Lung (tissue), 11 donors: ENCODE measurements at regions not wholly inside any gene's neighbourhood (a gene's known extent, or its start where the extent isn't known, plus 50 kb on each side); places are given as distances from the start of the nearest gene placed in this dataset.

ENCODE experiments used
- ATAC-seq: fragments of 200-7000 bp; cut with Tn5 transposase; one replicate; pipeline ENCODE4 v1.9.1; 2020; ENCODE audit warnings: moderate number of reproducible peaks; ENCODE audit not compliant: insufficient read depth, low FRiP score
- DNase-seq, 3 donors: peaks; one replicate each; pipeline ENCODE4 v3.0.0-alpha.2; 2013 to 2017
- H3K27ac ChIP-seq, 2 donors: one replicate each; pipeline ENCODE4 v1.5.1; 2013; ENCODE audit warnings: mild to moderate bottlenecking in 2 of 2, moderate library complexity in 2 of 2, control low read depth in 1 of 2, inconsistent platforms in 1 of 2, low read depth in 1 of 2, low read length in 1 of 2
- H3K27me3 ChIP-seq, 3 donors: one replicate each; pipeline ENCODE4 v1.5.1; 2013; ENCODE audit warnings: low read length in 2 of 3; ENCODE audit not compliant: control insufficient read depth in 3 of 3, insufficient read depth in 3 of 3
- H3K36me3 ChIP-seq, 4 donors: one replicate each; pipeline ENCODE4 v1.5.1; 2013; ENCODE audit warnings: low read length in 4 of 4, mild to moderate bottlenecking in 1 of 4, moderate library complexity in 1 of 4; ENCODE audit not compliant: control insufficient read depth in 4 of 4, insufficient read depth in 4 of 4
- H3K4me1 ChIP-seq, 5 donors: one replicate each; pipeline ENCODE4 v1.5.1; 2013; ENCODE audit warnings: low read length in 5 of 5, mild to moderate bottlenecking in 2 of 5, moderate library complexity in 1 of 5; ENCODE audit not compliant: control insufficient read depth in 5 of 5, insufficient read depth in 5 of 5
- H3K4me3 ChIP-seq: one replicate; pipeline ENCODE4 v1.5.1; 2013; ENCODE audit warnings: mild to moderate bottlenecking, control low read depth, moderate library complexity
- H3K9ac ChIP-seq, 2 donors: one replicate each; pipeline ENCODE4 v1.5.1; 2013; ENCODE audit warnings: low read length in 2 of 2, control low read depth in 1 of 2; ENCODE audit not compliant: insufficient read depth in 1 of 2
- H3K9me3 ChIP-seq, 4 donors: one replicate each; pipeline ENCODE4 v1.5.1; 2013; ENCODE audit warnings: low read length in 3 of 4, mild to moderate bottlenecking in 1 of 4, moderate library complexity in 1 of 4; ENCODE audit not compliant: control insufficient read depth in 4 of 4, insufficient read depth in 3 of 4
- CTCF ChIP-seq: IDR thresholded peaks from 2 replicates; pipeline ENCODE4 v1.5.1; 2012; ENCODE audit warnings: mild to moderate bottlenecking; ENCODE audit errors: control extremely low read depth, extremely low read depth
- WGBS, 2 donors: extraction: QIAGEN DNeasy Blood & Tissue Kit; methylation state at CpG; one replicate each; pipeline ENCODE4 v1.1.7; 2013; 5-methylcytosine and 5-hydroxymethylcytosine counted together
- donor health status: control.
- donor health status: control.
- donor health status: Bipolar disorder and iron deficiency.
- donor health status: healthy.
- donor health status: DM: yes; HTN: yes; CAD: no.

- TF ChIP-seq CTCF = no peak
- DNase-seq (no peak), ATAC-seq (no peak)
- 80 to 93% methylated on average over 5 to 6 of the region's 6 CpGs for WGBS, 2 donors
- H3K4me3 ChIP-seq = no peak overlapping the region
- no peak overlapping the region for H3K27ac ChIP-seq
- H3K36me3 ChIP-seq = no peaks in the 10 kb centered on the region
- peaks cover 0 to 3% (median 0%) of the 10 kb centered on the region in 3 donors for H3K27me3 ChIP-seq
- no peaks in the 10 kb centered on the region for H3K4me1 ChIP-seq
- H3K9me3 ChIP-seq = peaks cover 0 to 13% (median 0%) of the 10 kb centered on the region in 4 donors
- no peak overlapping the region for H3K9ac ChIP-seq
Measured at GRCh38 chrX:40197071-40197470, 99.3 kb upstream of the BCOR start.

DNA sequence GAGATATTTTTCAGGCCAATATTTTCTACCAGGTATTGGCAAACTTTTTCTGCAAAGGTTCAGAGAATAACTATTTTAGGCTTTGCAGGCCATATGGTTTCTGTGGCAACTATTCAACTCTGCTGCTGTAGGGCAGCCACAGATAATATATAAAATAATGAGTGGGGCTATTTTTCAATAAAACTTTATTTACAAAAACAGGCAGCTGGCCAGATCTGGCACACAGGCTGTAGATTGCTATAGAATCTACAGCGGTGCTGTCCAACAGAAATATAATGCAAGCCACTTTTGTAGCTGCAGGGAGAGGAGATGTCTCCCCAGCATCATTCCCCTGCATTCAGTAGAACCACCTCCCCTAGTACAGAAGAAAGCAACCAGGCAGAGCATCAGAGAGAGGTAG is 97.6 kb upstream of the BCOR start:
- ATAC-seq (no peak), DNase-seq (no peak)
- Histone ChIP-seq H3K4me1 (no peaks in the 10 kb centered on the region), H3K36me3 (no peaks in the 10 kb centered on the region), H3K4me3 (no peak overlapping the region), H3K9ac (no peak overlapping the region), H3K9me3 (peaks cover 0 to 10% (median 0%) of the 10 kb centered on the region in 4 donors), H3K27me3 (peaks cover 0 to 3% (median 0%) of the 10 kb centered on the region in 3 donors), H3K27ac (no peak overlapping the region)
- no peak for TF ChIP-seq CTCF
- 91 to 92% methylated on average over 1 of the region's 1 CpG for WGBS, 2 donors

- H3K9me3 ChIP-seq = peaks cover 0 to 6% (median 0%) of the 10 kb centered on the region in 4 donors
- peaks cover 0 to 3% (median 2%) of the 10 kb centered on the region in 3 donors for H3K27me3 ChIP-seq
- WGBS, 2 donors = 60 to 81% methylated on average over 1 of the region's 1 CpG
- ATAC-seq (no peak), DNase-seq (no peak)
- no peaks in the 10 kb centered on the region for H3K36me3 ChIP-seq
- TF ChIP-seq CTCF = no peak
- H3K4me1 ChIP-seq = peaks cover 0 to 4% (median 0%) of the 10 kb centered on the region in 5 donors
- no peak overlapping the region for H3K9ac ChIP-seq
- no peak overlapping the region for H3K4me3 ChIP-seq
- no peak overlapping the region for H3K27ac ChIP-seq
Measured at GRCh38 chrX:40192196-40192595, 94.4 kb upstream of the BCOR start.

GRCh38 chrX:40189637-40190036 is 91.9 kb upstream of the BCOR start:
- Histone ChIP-seq H3K9me3 (peaks cover 0 to 8% (median 0%) of the 10 kb centered on the region in 4 donors), H3K27me3 (peaks cover 0 to 2% (median 0%) of the 10 kb centered on the region in 3 donors), H3K9ac (no peak overlapping the region), H3K4me3 (no peak overlapping the region), H3K36me3 (no peaks in the 10 kb centered on the region), H3K27ac (no peak overlapping the region), H3K4me1 (peaks cover 0 to 4% (median 0%) of the 10 kb centered on the region in 5 donors)
- no peak for TF ChIP-seq CTCF
- ATAC-seq (no peak), DNase-seq (no peak)
- WGBS, 2 donors = 72 to 92% methylated on average over 4 of the region's 4 CpGs
